Natural killer cell (primary cell): ENCODE measurements at regions not wholly inside any gene's neighbourhood (a gene's known extent, or its start where the extent isn't known, plus 50 kb on each side); places are given as distances from the start of the nearest gene placed in this dataset.

Source experiments
- ATAC-seq, 3 donors: fragments of 150-1000 bp in 2 of 3; fragments of 200-7000 bp in 1 of 3; cut with Tn5 transposase; 1 replicate in 1 of 3; 2 replicates in 2 of 3; pipeline ENCODE4 v1.10.0; 2021; ENCODE audit warnings: mild to moderate bottlenecking in 2 of 3, moderate library complexity in 2 of 3
- DNase-seq, 2 donors: peaks; one replicate each; pipeline versions ENCODE4 v3.0.0 to v3.0.0-alpha.2; 2013 to 2021; ENCODE audit warnings: mixed read lengths in 1 of 2
- H3K27ac ChIP-seq: one replicate; pipeline ENCODE4 v1.5.1; 2013; ENCODE audit warnings: mild to moderate bottlenecking, low read length
- H3K27me3 ChIP-seq: one replicate; pipeline ENCODE4 v1.6.1; 2013; ENCODE audit warnings: low read length; ENCODE audit not compliant: control insufficient read depth, insufficient read depth
- H3K36me3 ChIP-seq: one replicate; pipeline ENCODE4 v1.6.1; 2013; ENCODE audit warnings: low read length; ENCODE audit not compliant: control insufficient read depth, insufficient read depth
- H3K4me1 ChIP-seq: one replicate; pipeline ENCODE4 v1.6.1; 2013; ENCODE audit warnings: low read length; ENCODE audit not compliant: control insufficient read depth, insufficient read depth
- H3K4me3 ChIP-seq: one replicate; pipeline ENCODE4 v1.5.1; 2013; ENCODE audit warnings: low read length
- H3K9me3 ChIP-seq: one replicate; pipeline ENCODE4 v1.6.1; 2013; ENCODE audit warnings: low read length; ENCODE audit not compliant: control insufficient read depth, insufficient read depth
- H3K27ac Mint-ChIP-seq, 2 donors: one replicate each; pipeline ENCODE4 v1.8.0; 2022; ENCODE audit warnings: mild to moderate bottlenecking in 2 of 2, mixed read lengths in 2 of 2, moderate library complexity in 1 of 2
- H3K27me3 Mint-ChIP-seq, 2 donors: one replicate each; pipeline ENCODE4 v1.8.0; 2022; ENCODE audit warnings: low read depth in 2 of 2, mixed read lengths in 2 of 2
- H3K36me3 Mint-ChIP-seq: one replicate; pipeline ENCODE4 v1.8.0; 2022; ENCODE audit warnings: mixed read lengths
- H3K4me1 Mint-ChIP-seq, 2 donors: one replicate each; pipeline ENCODE4 v1.8.0; 2022; ENCODE audit warnings: mixed read lengths in 2 of 2
- H3K4me3 Mint-ChIP-seq: one replicate; pipeline ENCODE4 v1.8.0; 2022; ENCODE audit warnings: mild to moderate bottlenecking, moderate library complexity, mixed read lengths
- H3K9me3 Mint-ChIP-seq, 2 donors: one replicate each; pipeline ENCODE4 v1.8.0; 2022; ENCODE audit warnings: mixed read lengths in 2 of 2
- CTCF ChIP-seq: fragments of 200-600 bp; IDR thresholded peaks from one replicate; pipeline ENCODE4 v1.8.0; 2022; ENCODE audit warnings: antibody characterized with exemption
- WGBS: methylation state at CpG from one replicate; pipeline ENCODE4 v1.1.7; 2013; ENCODE audit warnings: missing lambda C conversion rate; ENCODE audit not compliant: insufficient coverage; 5-methylcytosine and 5-hydroxymethylcytosine counted together
- intact Hi-C: fragments of 100-400 bp; cut with micrococcal nuclease; formaldehyde crosslinking; loops from one replicate; pipeline ENCODE4 v1.14.2; 2022

GRCh38 chr20:55544638-55545037 lies 460.7 kb downstream of the CBLN4 start:
- H3K4me3 ChIP-seq = no peak overlapping the region
- Mint-ChIP-seq H3K9me3 (peaks cover 7 to 11% of the 10 kb centered on the region in 2 donors), H3K27me3 (no peaks in the 10 kb centered on the region), H3K4me3 (no peak overlapping the region), H3K4me1 (no peaks in the 10 kb centered on the region), H3K27ac (no peak overlapping the region), H3K36me3 (no peaks in the 10 kb centered on the region)
- TF ChIP-seq CTCF = no peak
- no peaks in the 10 kb centered on the region for H3K9me3 ChIP-seq
- H3K36me3 ChIP-seq = no peaks in the 10 kb centered on the region
- no peaks in the 10 kb centered on the region for H3K27me3 ChIP-seq
- no peak for DNase-seq
- no peak for ATAC-seq
- no peak overlapping the region for H3K27ac ChIP-seq
- no peaks in the 10 kb centered on the region for H3K4me1 ChIP-seq
- WGBS = 55% methylated on average over 3 of the region's 4 CpGs
- intact Hi-C loops = no loop called here

GRCh38 chr20:55540486-55540885 lies 464.8 kb downstream of the CBLN4 start:
- 80% methylated on average over 3 of the region's 3 CpGs for WGBS
- no peaks in the 10 kb centered on the region for H3K4me1 ChIP-seq
- H3K4me3 Mint-ChIP-seq = no peak overlapping the region
- peaks cover 6 to 10% of the 10 kb centered on the region in 2 donors for H3K9me3 Mint-ChIP-seq
- no peak overlapping the region for H3K27ac ChIP-seq
- H3K27ac Mint-ChIP-seq = no peak overlapping the region
- H3K9me3 ChIP-seq = no peaks in the 10 kb centered on the region
- no peak for ATAC-seq
- no peak for DNase-seq
- no peaks in the 10 kb centered on the region for H3K27me3 Mint-ChIP-seq
- no peaks in the 10 kb centered on the region for H3K36me3 Mint-ChIP-seq
- intact Hi-C loops = no loop called here
- no peaks in the 10 kb centered on the region for H3K36me3 ChIP-seq
- H3K27me3 ChIP-seq = no peaks in the 10 kb centered on the region
- H3K4me3 ChIP-seq = no peak overlapping the region
- no peaks in the 10 kb centered on the region for H3K4me1 Mint-ChIP-seq
- no peak for TF ChIP-seq CTCF

DNA sequence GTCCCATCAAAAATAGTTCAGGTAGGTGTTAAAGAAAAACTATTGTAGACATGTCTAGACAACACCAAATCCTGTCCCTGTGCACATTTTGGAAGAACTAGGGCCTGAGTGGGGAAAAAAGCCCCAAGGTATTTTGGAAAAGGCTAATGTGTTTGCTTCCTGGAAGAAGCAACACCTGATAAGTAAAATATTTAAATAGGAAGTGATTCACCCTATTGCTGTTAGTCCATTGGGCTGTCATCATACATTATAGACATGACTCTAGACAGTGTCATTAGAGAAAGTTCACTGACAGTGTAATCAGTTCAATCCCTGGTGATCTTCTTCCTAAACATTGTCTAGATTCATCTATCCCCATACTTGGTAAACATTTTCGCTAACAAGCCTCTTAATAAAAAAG lies 465.3 kb downstream of the CBLN4 start:
- H3K27me3 ChIP-seq = no peaks in the 10 kb centered on the region
- no peak overlapping the region for H3K27ac Mint-ChIP-seq
- no peaks in the 10 kb centered on the region for H3K9me3 ChIP-seq
- no peak for ATAC-seq
- no peak for DNase-seq
- H3K4me3 Mint-ChIP-seq = no peak overlapping the region
- no peaks in the 10 kb centered on the region for H3K36me3 ChIP-seq
- H3K9me3 Mint-ChIP-seq = peaks cover 5 to 8% of the 10 kb centered on the region in 2 donors
- H3K4me1 Mint-ChIP-seq = no peaks in the 10 kb centered on the region
- no peak overlapping the region for H3K27ac ChIP-seq
- H3K4me1 ChIP-seq = no peaks in the 10 kb centered on the region
- 100% methylated on average over 1 of the region's 1 CpG for WGBS
- no peaks in the 10 kb centered on the region for H3K36me3 Mint-ChIP-seq
- TF ChIP-seq CTCF = no peak
- H3K27me3 Mint-ChIP-seq = no peaks in the 10 kb centered on the region
- no peak overlapping the region for H3K4me3 ChIP-seq
- intact Hi-C loops = no loop called here

DNA sequence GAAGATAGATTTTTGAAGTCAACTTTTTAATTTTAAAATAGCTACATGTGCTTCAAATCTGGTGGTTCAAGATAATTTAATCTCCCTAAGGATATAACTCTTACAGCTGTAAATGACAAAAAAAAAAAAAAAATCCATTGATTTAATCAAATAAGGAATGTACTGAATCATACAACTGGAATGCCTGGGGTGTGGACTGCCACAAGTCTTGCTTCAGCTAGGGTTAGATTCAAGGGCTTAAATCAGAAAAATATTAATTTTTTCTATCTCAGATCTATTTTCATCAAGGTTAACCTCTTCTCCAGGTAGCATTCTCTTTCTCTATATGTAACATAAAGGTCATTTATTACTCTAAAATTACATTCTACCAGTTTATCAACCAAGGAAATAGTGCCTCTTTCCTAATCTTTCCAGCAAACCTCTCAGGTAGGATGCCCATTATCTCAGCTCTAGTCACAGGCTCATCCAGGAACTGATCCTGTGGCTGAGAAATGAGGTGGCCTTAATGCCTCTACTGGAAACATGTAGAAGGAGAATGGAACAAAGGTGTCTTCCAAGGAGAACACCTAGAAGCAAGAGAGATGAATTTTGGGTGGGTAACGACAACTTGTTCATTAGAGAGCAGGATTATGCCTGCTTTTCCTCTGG lies 466.9 kb downstream of the CBLN4 start:
- no peaks in the 10 kb centered on the region for H3K4me1 ChIP-seq
- no peak for TF ChIP-seq CTCF
- H3K9me3 ChIP-seq = peaks cover 6% of the 10 kb centered on the region
- H3K36me3 ChIP-seq = no peaks in the 10 kb centered on the region
- DNase-seq (no peak), ATAC-seq (no peak)
- Mint-ChIP-seq H3K27ac (no peak overlapping the region), H3K27me3 (no peaks in the 10 kb centered on the region), H3K4me1 (no peaks in the 10 kb centered on the region), H3K36me3 (no peaks in the 10 kb centered on the region), H3K9me3 (peaks cover 10 to 11% of the 10 kb centered on the region in 2 donors), H3K4me3 (no peak overlapping the region)
- H3K4me3 ChIP-seq = no peak overlapping the region
- no peak overlapping the region for H3K27ac ChIP-seq
- intact Hi-C loops = no loop called here
- WGBS = 100% methylated on average over 1 of the region's 1 CpG
- no peaks in the 10 kb centered on the region for H3K27me3 ChIP-seq
